HEK293 (cell line): ENCODE measurements at regions not wholly inside any gene's neighbourhood (a gene's known extent, or its start where the extent isn't known, plus 50 kb on each side); places are given as distances from the start of the nearest gene placed in this dataset.

Experiments
- CTCF ChIA-PET: fragments of 350-600 bp; formaldehyde crosslinking; extraction: SDS; loops from one replicate; lab custom pipeline; 2021; ENCODE audit warnings: antibody characterized with exemption; lab: Yijun Ruan, JAX
- POLR2A ChIA-PET: fragments of 300-600 bp; formaldehyde crosslinking; extraction: SDS; loops from one replicate; lab custom pipeline; 2020; ENCODE audit warnings: antibody characterized with exemption, inconsistent platforms; lab: Yijun Ruan, JAX
- H3K27ac ChIP-seq: fragments of 200-500 bp; sonication (Bioruptor generic); 2 replicates; pipeline ENCODE4 v1.5.1; 2014; ENCODE audit warnings: low read depth, low read length, control low read depth, inconsistent platforms; ENCODE audit errors: extremely low read depth
- H3K36me3 ChIP-seq, 2 experiments: fragments of 200-500 bp in 1 of 2; sonication (Bioruptor generic) in 1 of 2; 1 replicate in 1 of 2; 2 replicates in 1 of 2; pipeline ENCODE4 v1.5.1; 2014 to 2017; ENCODE audit warnings: inconsistent platforms in 2 of 2, low read length in 2 of 2; ENCODE audit not compliant: control insufficient read depth in 2 of 2, insufficient read depth in 1 of 2
- H3K4me1 ChIP-seq: fragments of 200-500 bp; sonication (Bioruptor generic); 2 replicates; pipeline ENCODE4 v1.5.1; 2014; ENCODE audit warnings: mild to moderate bottlenecking, low read length, inconsistent platforms; ENCODE audit not compliant: control insufficient read depth, insufficient read depth
- H3K4me3 ChIP-seq: 2 replicates; pipeline ENCODE4 v1.5.1; 2011; ENCODE audit warnings: low read depth, mild to moderate bottlenecking, control low read depth, low read length, moderate library complexity
- H3K9me3 ChIP-seq: fragments of 200-500 bp; sonication (Bioruptor generic); 2 replicates; pipeline ENCODE4 v1.5.1; 2014; ENCODE audit warnings: low read depth, low read length, inconsistent platforms; ENCODE audit not compliant: control insufficient read depth, insufficient read depth
- GLI4 ChIP-seq: fragments of 450-650 bp; formaldehyde crosslinking; IDR thresholded peaks from 2 replicates; pipeline ENCODE4 v1.5.1; 2016; ENCODE audit warnings: missing biosample characterization, missing genetic modification characterization
- OVOL3 ChIP-seq: fragments of 450-650 bp; formaldehyde crosslinking; IDR thresholded peaks from 2 replicates; pipeline ENCODE4 v1.5.1; 2016; ENCODE audit warnings: missing biosample characterization, missing genetic modification characterization
- PRDM10 ChIP-seq: fragments of 450-650 bp; formaldehyde crosslinking; IDR thresholded peaks from 2 replicates; pipeline ENCODE4 v1.5.1; 2016; ENCODE audit warnings: missing biosample characterization, missing genetic modification characterization
- TCF7L2 ChIP-seq: IDR thresholded peaks from 2 replicates; pipeline ENCODE4 v1.6.1; 2011; ENCODE audit warnings: low read depth, mild to moderate bottlenecking, inconsistent platforms, low read length, moderate library complexity, borderline replicate concordance
- ZBTB1 ChIP-seq: fragments of 450-650 bp; formaldehyde crosslinking; IDR thresholded peaks from 2 replicates; pipeline ENCODE4 v1.5.1; 2016; ENCODE audit warnings: missing biosample characterization, missing genetic modification characterization
- ZNF202 ChIP-seq: fragments of 450-650 bp; formaldehyde crosslinking; IDR thresholded peaks from 2 replicates; pipeline ENCODE4 v1.5.1; 2016; ENCODE audit warnings: missing biosample characterization, missing genetic modification characterization, borderline replicate concordance
- ZNF391 ChIP-seq: fragments of 450-650 bp; formaldehyde crosslinking; IDR thresholded peaks from 2 replicates; pipeline ENCODE4 v1.5.1; 2016; ENCODE audit warnings: low read depth, missing biosample characterization, missing genetic modification characterization, borderline replicate concordance
- ZNF416 ChIP-seq: fragments of 450-650 bp; formaldehyde crosslinking; IDR thresholded peaks from 2 replicates; pipeline ENCODE4 v1.5.1; 2016; ENCODE audit warnings: missing biosample characterization, missing genetic modification characterization
- ZNF529 ChIP-seq: fragments of 450-650 bp; formaldehyde crosslinking; IDR thresholded peaks from 2 replicates; pipeline ENCODE4 v1.5.1; 2017; ENCODE audit warnings: missing genetic modification characterization, missing biosample characterization; ENCODE audit not compliant: insufficient replicate concordance
- ZNF560 ChIP-seq: fragments of 450-650 bp; formaldehyde crosslinking; IDR thresholded peaks from 2 replicates; pipeline ENCODE4 v1.5.1; 2017; ENCODE audit warnings: missing biosample characterization, missing genetic modification characterization, borderline replicate concordance
- ZSCAN5A ChIP-seq: fragments of 450-650 bp; formaldehyde crosslinking; IDR thresholded peaks from 2 replicates; pipeline ENCODE4 v1.5.1; 2016; ENCODE audit warnings: missing biosample characterization, missing genetic modification characterization
- TF ChIP-seq, protein P1 (sequence below): fragments of 450-650 bp; formaldehyde crosslinking; IDR thresholded peaks from 2 replicates; pipeline ENCODE4 v1.5.1; 2016; ENCODE audit warnings: missing biosample characterization, missing genetic modification characterization, borderline replicate concordance
- TF ChIP-seq, protein P2 (sequence below): fragments of 450-650 bp; formaldehyde crosslinking; IDR thresholded peaks from 2 replicates; pipeline ENCODE4 v1.5.1; 2017; ENCODE audit warnings: missing biosample characterization, mild to moderate bottlenecking, missing genetic modification characterization, moderate library complexity

DNA sequence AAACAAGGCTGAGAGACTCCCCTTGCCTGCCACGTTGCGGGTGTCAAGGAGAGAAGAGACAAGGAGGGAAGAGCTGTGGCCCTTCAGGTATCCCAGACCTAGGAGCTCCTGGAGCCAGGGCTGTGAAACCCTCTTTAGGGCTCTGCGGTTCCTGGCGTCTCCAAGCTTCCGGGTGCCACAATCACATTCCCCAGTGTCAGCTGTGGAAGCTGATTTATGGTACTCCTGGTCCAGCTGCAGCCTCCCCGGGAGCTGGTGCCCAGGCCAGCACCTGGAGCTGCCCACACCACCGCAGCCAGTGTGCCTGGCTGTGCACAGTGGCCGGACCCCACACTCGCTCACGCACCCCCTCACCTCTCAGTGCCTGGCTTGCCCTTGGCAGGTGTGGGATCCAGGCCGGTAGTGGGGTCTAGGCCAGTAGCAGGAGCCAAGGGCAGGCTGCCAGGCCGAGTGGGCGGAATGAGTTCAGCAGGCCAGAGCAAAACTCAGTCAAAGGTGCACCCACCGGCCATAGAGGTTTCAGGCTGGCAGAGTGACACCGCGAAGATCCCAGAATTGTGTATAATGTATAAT is 58.9 kb upstream of the L3MBTL3 start (continued):
- TF ChIP-seq, protein P1, sequence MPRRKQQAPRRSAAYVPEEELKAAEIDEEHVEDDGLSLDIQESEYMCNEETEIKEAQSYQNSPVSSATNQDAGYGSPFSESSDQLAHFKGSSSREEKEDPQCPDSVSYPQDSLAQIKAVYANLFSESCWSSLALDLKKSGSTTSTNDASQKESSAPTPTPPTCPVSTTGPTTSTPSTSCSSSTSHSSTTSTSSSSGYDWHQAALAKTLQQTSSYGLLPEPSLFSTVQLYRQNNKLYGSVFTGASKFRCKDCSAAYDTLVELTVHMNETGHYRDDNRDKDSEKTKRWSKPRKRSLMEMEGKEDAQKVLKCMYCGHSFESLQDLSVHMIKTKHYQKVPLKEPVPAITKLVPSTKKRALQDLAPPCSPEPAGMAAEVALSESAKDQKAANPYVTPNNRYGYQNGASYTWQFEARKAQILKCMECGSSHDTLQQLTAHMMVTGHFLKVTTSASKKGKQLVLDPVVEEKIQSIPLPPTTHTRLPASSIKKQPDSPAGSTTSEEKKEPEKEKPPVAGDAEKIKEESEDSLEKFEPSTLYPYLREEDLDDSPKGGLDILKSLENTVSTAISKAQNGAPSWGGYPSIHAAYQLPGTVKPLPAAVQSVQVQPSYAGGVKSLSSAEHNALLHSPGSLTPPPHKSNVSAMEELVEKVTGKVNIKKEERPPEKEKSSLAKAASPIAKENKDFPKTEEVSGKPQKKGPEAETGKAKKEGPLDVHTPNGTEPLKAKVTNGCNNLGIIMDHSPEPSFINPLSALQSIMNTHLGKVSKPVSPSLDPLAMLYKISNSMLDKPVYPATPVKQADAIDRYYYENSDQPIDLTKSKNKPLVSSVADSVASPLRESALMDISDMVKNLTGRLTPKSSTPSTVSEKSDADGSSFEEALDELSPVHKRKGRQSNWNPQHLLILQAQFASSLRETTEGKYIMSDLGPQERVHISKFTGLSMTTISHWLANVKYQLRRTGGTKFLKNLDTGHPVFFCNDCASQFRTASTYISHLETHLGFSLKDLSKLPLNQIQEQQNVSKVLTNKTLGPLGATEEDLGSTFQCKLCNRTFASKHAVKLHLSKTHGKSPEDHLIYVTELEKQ (tag by site-specific recombination), result no peak
- TF ChIP-seq ZBTB1 (no peak), PRDM10 (tag by site-specific recombination) (no peak), ZNF529 (tag by site-specific recombination) (no peak), ZNF416 (no peak), OVOL3 (tag by site-specific recombination) (no peak), ZSCAN5A (tag by site-specific recombination) (no peak), ZNF560 (tag by site-specific recombination) (no peak), ZNF391 (no peak)
- TF ChIP-seq, protein P2, sequence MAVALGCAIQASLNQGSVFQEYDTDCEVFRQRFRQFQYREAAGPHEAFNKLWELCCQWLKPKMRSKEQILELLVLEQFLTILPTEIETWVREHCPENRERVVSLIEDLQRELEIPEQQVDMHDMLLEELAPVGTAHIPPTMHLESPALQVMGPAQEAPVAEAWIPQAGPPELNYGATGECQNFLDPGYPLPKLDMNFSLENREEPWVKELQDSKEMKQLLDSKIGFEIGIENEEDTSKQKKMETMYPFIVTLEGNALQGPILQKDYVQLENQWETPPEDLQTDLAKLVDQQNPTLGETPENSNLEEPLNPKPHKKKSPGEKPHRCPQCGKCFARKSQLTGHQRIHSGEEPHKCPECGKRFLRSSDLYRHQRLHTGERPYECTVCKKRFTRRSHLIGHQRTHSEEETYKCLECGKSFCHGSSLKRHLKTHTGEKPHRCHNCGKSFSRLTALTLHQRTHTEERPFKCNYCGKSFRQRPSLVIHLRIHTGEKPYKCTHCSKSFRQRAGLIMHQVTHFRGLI (tag by site-specific recombination), result no peak

GRCh38 chr6:129957941-129958898 is 60.2 kb upstream of the L3MBTL3 start:
- ChIA-PET POLR2A (no interaction called here), CTCF (interaction anchor here (0.6 kb wide), 1 partner anchor 8 kb away, joined by 3 read pairs; no protein-coding TSS in a partner anchor)
- H3K9me3 ChIP-seq, result no peaks in the 10 kb centered on the region
- H3K4me3 ChIP-seq, result no peak overlapping the region
- TF ChIP-seq GLI4 (tag by site-specific recombination) (no peak), TCF7L2 (no peak), ZNF202 (tag by site-specific recombination) (no peak)
- H3K36me3 ChIP-seq, result no peaks in the 10 kb centered on the region
- no peaks in the 10 kb centered on the region for H3K4me1 ChIP-seq
- H3K27ac ChIP-seq, result no peak overlapping the region
